Kidney epithelial cell (primary cell): ENCODE measurements at regions not wholly inside any gene's neighbourhood (a gene's known extent, or its start where the extent isn't known, plus 50 kb on each side); places are given as distances from the start of the nearest gene placed in this dataset.
"Not testable (repeated sequence)": the region's sequence is repeated elsewhere in the genome, so short reads cannot be mapped to it uniquely, and the experiment has no call there.

ENCODE experiments used
- DNase-seq: peaks from one replicate; pipeline ENCODE4 v3.0.0-alpha.2; 2010; ENCODE audit warnings: low read depth
- H3K27me3 ChIP-seq: 2 replicates; pipeline ENCODE4 v1.6.0; 2011; ENCODE audit warnings: low read length; ENCODE audit not compliant: control insufficient read depth, insufficient read depth
- H3K36me3 ChIP-seq: 2 replicates; pipeline ENCODE4 v1.5.1; 2011; ENCODE audit warnings: low read length; ENCODE audit not compliant: control insufficient read depth, insufficient read depth
- H3K4me3 ChIP-seq: 2 replicates; pipeline ENCODE4 v1.5.1; 2011; ENCODE audit warnings: low read depth, mild to moderate bottlenecking, control low read depth, low read length
- CTCF ChIP-seq: IDR thresholded peaks from 2 replicates; pipeline ENCODE4 v1.5.1; 2011; ENCODE audit warnings: mild to moderate bottlenecking, moderate library complexity, low read length, control low read depth, inconsistent platforms; ENCODE audit not compliant: insufficient read depth, poor library complexity, severe bottlenecking

- no peak for DNase-seq
- H3K36me3 ChIP-seq: no peaks in the 10 kb centered on the region
- TF ChIP-seq CTCF: no peak
- no peak overlapping the region for H3K4me3 ChIP-seq
- H3K27me3 ChIP-seq: no peaks in the 10 kb centered on the region
These were observed 743.8 kb upstream of the NEGR1 start for GRCh38 chr1:73026114-73026513.

- H3K4me3 ChIP-seq: no peak overlapping the region
- no peak for TF ChIP-seq CTCF
- DNase-seq: no peak
- H3K27me3 ChIP-seq: no peaks in the 10 kb centered on the region
- no peaks in the 10 kb centered on the region for H3K36me3 ChIP-seq
These were observed 727.6 kb upstream of the NEGR1 start for GRCh38 chr1:73009938-73010337.

GRCh38 chr1:73009311-73009710 lies 727.0 kb upstream of the NEGR1 start:
- Histone ChIP-seq H3K4me3 (no peak overlapping the region), H3K36me3 (no peaks in the 10 kb centered on the region), H3K27me3 (no peaks in the 10 kb centered on the region)
- DNase-seq: no peak
- no peak for TF ChIP-seq CTCF

GRCh38 chr1:72997624-72998023 lies 715.3 kb upstream of the NEGR1 start:
- Histone ChIP-seq H3K4me3 (no peak overlapping the region), H3K27me3 (no peaks in the 10 kb centered on the region), H3K36me3 (no peaks in the 10 kb centered on the region)
- no peak for DNase-seq
- TF ChIP-seq CTCF: no peak

- Histone ChIP-seq H3K4me3 (no peak overlapping the region), H3K36me3 (no peaks in the 10 kb centered on the region), H3K27me3 (no peaks in the 10 kb centered on the region)
- no peak for DNase-seq
- TF ChIP-seq CTCF: no peak
These were observed 714.7 kb upstream of the NEGR1 start for GRCh38 chr1:72997041-72997440.

GRCh38 chr1:72987871-72988270 lies 705.5 kb upstream of the NEGR1 start:
- not testable (repeated sequence) for H3K4me3 ChIP-seq, H3K27me3 ChIP-seq, H3K36me3 ChIP-seq, DNase-seq
